ENCODE measurements at regions not wholly inside any gene's neighbourhood (a gene's known extent, or its start where the extent isn't known, plus 50 kb on each side); places are given as distances from the start of the nearest gene placed in this dataset.

GRCh38 chr1:90210633-90211491 is 216.0 kb downstream of the ZNF326 start:
- H3K79me2 ChIP-seq (ENCODE audit: control insufficient read depth, insufficient read depth, low read length, unreplicated experiment) = no peaks in the 10 kb centered on the region
- H3K4me3 ChIP-seq (ENCODE audit: low read depth, low read length) = no peak overlapping the region
- H3K27me3 ChIP-seq (ENCODE audit: insufficient read depth, low read length) = 0 out of 2 replicates have a peak, but pooled peaks cover 7% of the 10 kb centered on the region
- H3K4me1 ChIP-seq (ENCODE audit: control insufficient read depth, insufficient read depth, low read length, unreplicated experiment) = no peaks in the 10 kb centered on the region
- no peak overlapping the region for H3K27ac ChIP-seq (ENCODE audit: low read depth, low read length)
- no peak overlapping the region for H2AFZ ChIP-seq (ENCODE audit: low read length, unreplicated experiment)
- H3K36me3 ChIP-seq (ENCODE audit: insufficient read depth, low read length) = no peaks in the 10 kb centered on the region

DNA sequence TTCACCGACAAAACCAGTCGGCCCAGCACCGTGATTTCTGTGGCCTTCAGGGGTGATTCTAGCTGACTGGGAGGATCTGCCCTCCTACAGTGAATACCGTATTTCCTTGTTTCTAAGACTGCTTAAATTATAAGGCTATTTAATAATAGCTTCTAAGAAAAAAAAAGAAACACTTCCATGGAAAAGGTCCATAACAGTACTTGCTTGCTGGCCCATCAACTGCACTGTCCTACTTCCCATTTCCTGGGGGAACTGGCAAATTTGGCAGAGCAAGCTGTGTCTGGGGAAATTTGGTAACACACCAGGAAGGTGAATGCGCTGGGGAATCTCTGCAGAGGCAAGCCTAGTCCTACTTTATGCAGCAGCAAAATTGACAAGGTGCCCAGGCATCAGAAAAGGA is 214.0 kb downstream of the ZNF326 start:
- H3K27ac ChIP-seq (ENCODE audit: low read depth, low read length) = no peak overlapping the region
- no peaks in the 10 kb centered on the region for H3K36me3 ChIP-seq (ENCODE audit: insufficient read depth, low read length)
- H3K4me3 ChIP-seq (ENCODE audit: low read depth, low read length) = no peak overlapping the region
- H2AFZ ChIP-seq (ENCODE audit: low read length, unreplicated experiment) = no peak overlapping the region
- no peaks in the 10 kb centered on the region for H3K79me2 ChIP-seq (ENCODE audit: control insufficient read depth, insufficient read depth, low read length, unreplicated experiment)
- no peaks in the 10 kb centered on the region for H3K4me1 ChIP-seq (ENCODE audit: control insufficient read depth, insufficient read depth, low read length, unreplicated experiment)
- H3K27me3 ChIP-seq (ENCODE audit: insufficient read depth, low read length) = 0 out of 2 replicates have a peak, but pooled peaks cover 7% of the 10 kb centered on the region

GRCh38 chr1:90206260-90206659 is 211.3 kb downstream of the ZNF326 start:
- H2AFZ ChIP-seq (ENCODE audit: low read length, unreplicated experiment) = no peak overlapping the region
- no peaks in the 10 kb centered on the region for H3K36me3 ChIP-seq (ENCODE audit: insufficient read depth, low read length)
- 0 out of 2 replicates have a peak, but pooled peaks cover 7% of the 10 kb centered on the region for H3K27me3 ChIP-seq (ENCODE audit: insufficient read depth, low read length)
- no peak overlapping the region for H3K27ac ChIP-seq (ENCODE audit: low read depth, low read length)
- no peaks in the 10 kb centered on the region for H3K79me2 ChIP-seq (ENCODE audit: control insufficient read depth, insufficient read depth, low read length, unreplicated experiment)
- no peak overlapping the region for H3K4me3 ChIP-seq (ENCODE audit: low read depth, low read length)
- no peaks in the 10 kb centered on the region for H3K4me1 ChIP-seq (ENCODE audit: control insufficient read depth, insufficient read depth, low read length, unreplicated experiment)

DNA sequence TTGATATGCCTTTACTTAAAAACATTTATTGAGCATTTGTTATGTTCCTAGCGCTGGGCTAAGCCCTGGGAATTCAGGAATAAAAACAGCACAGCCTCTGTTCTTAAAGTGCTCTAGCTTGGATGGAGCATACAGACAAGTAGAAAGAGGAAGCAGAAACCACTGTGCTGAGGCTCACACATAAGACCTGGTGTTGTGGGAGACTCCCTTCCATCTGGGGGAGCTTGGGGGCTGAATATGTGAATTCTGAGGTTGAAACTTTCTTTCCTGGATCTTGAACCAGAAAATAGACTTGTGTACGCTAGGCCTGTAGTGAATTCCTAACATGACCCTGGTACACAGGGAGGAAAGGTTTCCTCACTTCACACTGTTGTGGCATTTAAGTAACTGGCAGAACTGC is 209.9 kb downstream of the ZNF326 start:
- Histone ChIP-seq H3K27ac (ENCODE audit: low read depth, low read length) (no peak overlapping the region), H3K79me2 (ENCODE audit: control insufficient read depth, insufficient read depth, low read length, unreplicated experiment) (no peaks in the 10 kb centered on the region), H3K36me3 (ENCODE audit: insufficient read depth, low read length) (no peaks in the 10 kb centered on the region), H2AFZ (ENCODE audit: low read length, unreplicated experiment) (no peak overlapping the region), H3K4me1 (ENCODE audit: control insufficient read depth, insufficient read depth, low read length, unreplicated experiment) (no peaks in the 10 kb centered on the region), H3K4me3 (ENCODE audit: low read depth, low read length) (no peak overlapping the region), H3K27me3 (ENCODE audit: insufficient read depth, low read length) (peaks cover 12% of the 10 kb centered on the region; the same call in 1 of the 2 replicates)

- no peaks in the 10 kb centered on the region for H3K4me1 ChIP-seq (ENCODE audit: control insufficient read depth, insufficient read depth, low read length, unreplicated experiment)
- peaks cover 12% of the 10 kb centered on the region; the same call in 1 of the 2 replicates for H3K27me3 ChIP-seq (ENCODE audit: insufficient read depth, low read length)
- no peak overlapping the region for H3K27ac ChIP-seq (ENCODE audit: low read depth, low read length)
- H3K4me3 ChIP-seq (ENCODE audit: low read depth, low read length) = no peak overlapping the region
- H2AFZ ChIP-seq (ENCODE audit: low read length, unreplicated experiment) = no peak overlapping the region
- H3K36me3 ChIP-seq (ENCODE audit: insufficient read depth, low read length) = no peaks in the 10 kb centered on the region
- no peaks in the 10 kb centered on the region for H3K79me2 ChIP-seq (ENCODE audit: control insufficient read depth, insufficient read depth, low read length, unreplicated experiment)
Measured at GRCh38 chr1:90204023-90204590, 209.2 kb downstream of the ZNF326 start.

GRCh38 chr1:90201467-90202358 is 206.8 kb downstream of the ZNF326 start:
- Histone ChIP-seq H3K27me3 (ENCODE audit: insufficient read depth, low read length) (peaks cover 17% of the 10 kb centered on the region), H2AFZ (ENCODE audit: low read length, unreplicated experiment) (no peak overlapping the region), H3K79me2 (ENCODE audit: control insufficient read depth, insufficient read depth, low read length, unreplicated experiment) (no peaks in the 10 kb centered on the region), H3K4me3 (ENCODE audit: low read depth, low read length) (peak overlapping the region; percentile 31; the same call in 1 of the 2 replicates), H3K36me3 (ENCODE audit: insufficient read depth, low read length) (no peaks in the 10 kb centered on the region), H3K27ac (ENCODE audit: low read depth, low read length) (no peak overlapping the region), H3K4me1 (ENCODE audit: control insufficient read depth, insufficient read depth, low read length, unreplicated experiment) (no peaks in the 10 kb centered on the region)

DNA sequence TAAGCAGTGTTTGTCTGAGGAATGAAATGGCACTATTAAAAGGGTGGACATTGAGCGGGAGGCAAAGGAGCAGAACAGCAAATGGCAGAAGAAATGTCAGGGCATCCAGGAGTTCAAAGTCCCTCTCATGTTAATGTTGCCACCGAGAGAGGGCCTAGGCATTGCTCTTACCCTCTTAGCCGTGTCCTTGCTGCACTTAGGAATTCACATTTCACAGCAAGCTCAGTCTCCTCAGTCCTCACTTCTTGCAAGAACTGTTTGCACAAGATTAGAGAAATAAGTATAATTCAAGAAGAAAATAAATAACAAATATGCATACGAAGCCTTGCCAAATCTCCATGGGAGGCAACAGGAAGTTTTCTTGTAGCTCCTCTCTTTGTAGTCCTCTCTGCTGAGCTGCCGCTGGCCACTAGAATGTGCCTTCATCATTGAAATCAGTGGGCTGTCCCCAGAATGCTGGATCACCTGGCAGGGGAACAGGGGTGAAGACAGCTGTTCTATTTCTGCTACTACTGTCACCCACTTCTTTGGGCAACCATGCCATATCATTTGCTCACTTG is 205.8 kb downstream of the ZNF326 start:
- no peaks in the 10 kb centered on the region for H3K36me3 ChIP-seq (ENCODE audit: insufficient read depth, low read length)
- no peaks in the 10 kb centered on the region for H3K79me2 ChIP-seq (ENCODE audit: control insufficient read depth, insufficient read depth, low read length, unreplicated experiment)
- no peak overlapping the region for H3K4me3 ChIP-seq (ENCODE audit: low read depth, low read length)
- no peak overlapping the region for H3K27ac ChIP-seq (ENCODE audit: low read depth, low read length)
- peaks cover 17% of the 10 kb centered on the region for H3K27me3 ChIP-seq (ENCODE audit: insufficient read depth, low read length)
- no peak overlapping the region for H2AFZ ChIP-seq (ENCODE audit: low read length, unreplicated experiment)
- H3K4me1 ChIP-seq (ENCODE audit: control insufficient read depth, insufficient read depth, low read length, unreplicated experiment) = no peaks in the 10 kb centered on the region

- Histone ChIP-seq H3K27ac (ENCODE audit: low read depth, low read length) (no peak overlapping the region), H2AFZ (ENCODE audit: low read length, unreplicated experiment) (no peak overlapping the region)
Measured at GRCh38 chr1:90198616-90199332, 203.9 kb downstream of the ZNF326 start.

DNA sequence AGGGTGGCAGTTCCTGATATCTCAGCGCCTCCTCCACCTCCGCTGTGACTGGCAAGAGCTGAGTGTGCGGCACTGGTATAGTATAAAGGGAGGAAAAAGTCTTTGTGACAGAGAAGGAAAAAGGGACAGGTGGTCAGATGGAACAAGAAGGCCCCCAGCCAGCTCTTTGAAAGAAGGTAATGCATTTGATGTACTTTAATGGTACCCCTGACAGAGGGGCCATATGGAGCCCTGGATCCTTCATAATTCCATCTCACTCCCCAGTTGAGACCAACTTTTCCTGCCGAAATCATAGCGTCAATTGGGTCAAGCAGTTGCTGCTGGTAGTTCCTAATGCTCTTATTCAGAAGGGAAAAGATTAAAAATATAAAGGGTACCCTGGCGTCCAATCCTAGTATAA is 198.2 kb downstream of the ZNF326 start:
- H3K79me2 ChIP-seq (ENCODE audit: control insufficient read depth, insufficient read depth, low read length, unreplicated experiment) = no peaks in the 10 kb centered on the region
- H3K4me3 ChIP-seq (ENCODE audit: low read depth, low read length) = no peak overlapping the region
- no peaks in the 10 kb centered on the region for H3K4me1 ChIP-seq (ENCODE audit: control insufficient read depth, insufficient read depth, low read length, unreplicated experiment)
- H2AFZ ChIP-seq (ENCODE audit: low read length, unreplicated experiment) = no peak overlapping the region
- no peak overlapping the region for H3K27ac ChIP-seq (ENCODE audit: low read depth, low read length)
- peaks cover 7% of the 10 kb centered on the region for H3K27me3 ChIP-seq (ENCODE audit: insufficient read depth, low read length)
- H3K36me3 ChIP-seq (ENCODE audit: insufficient read depth, low read length) = no peaks in the 10 kb centered on the region

More at GRCh38 chr1:90198616-90199332, 203.9 kb downstream of the ZNF326 start:
- H3K4me3 ChIP-seq (ENCODE audit: low read depth, low read length) = no peak overlapping the region
- H3K27me3 ChIP-seq (ENCODE audit: insufficient read depth, low read length) = peaks cover 17% of the 10 kb centered on the region
- no peaks in the 10 kb centered on the region for H3K79me2 ChIP-seq (ENCODE audit: control insufficient read depth, insufficient read depth, low read length, unreplicated experiment)
- no peaks in the 10 kb centered on the region for H3K36me3 ChIP-seq (ENCODE audit: insufficient read depth, low read length)
- H3K4me1 ChIP-seq (ENCODE audit: control insufficient read depth, insufficient read depth, low read length, unreplicated experiment) = no peaks in the 10 kb centered on the region

- no peak overlapping the region for H3K27ac ChIP-seq (ENCODE audit: low read depth, low read length)
- no peaks in the 10 kb centered on the region for H3K79me2 ChIP-seq (ENCODE audit: control insufficient read depth, insufficient read depth, low read length, unreplicated experiment)
- no peaks in the 10 kb centered on the region for H3K4me1 ChIP-seq (ENCODE audit: control insufficient read depth, insufficient read depth, low read length, unreplicated experiment)
- no peak overlapping the region for H2AFZ ChIP-seq (ENCODE audit: low read length, unreplicated experiment)
- peaks cover 9% of the 10 kb centered on the region for H3K27me3 ChIP-seq (ENCODE audit: insufficient read depth, low read length)
- no peaks in the 10 kb centered on the region for H3K36me3 ChIP-seq (ENCODE audit: insufficient read depth, low read length)
- H3K4me3 ChIP-seq (ENCODE audit: low read depth, low read length) = no peak overlapping the region
Measured at GRCh38 chr1:90192408-90192807, 197.5 kb downstream of the ZNF326 start.
